D721Med (cell line): ENCODE measurements at regions not wholly inside any gene's neighbourhood (a gene's known extent, or its start where the extent isn't known, plus 50 kb on each side); places are given as distances from the start of the nearest gene placed in this dataset.
"Not testable (repeated sequence)": the region's sequence is repeated elsewhere in the genome, so short reads cannot be mapped to it uniquely, and the experiment has no call there.

ENCODE experiments used
- DNase-seq: peaks from one replicate; pipeline ENCODE4 v3.0.0; 2011; ENCODE audit warnings: low spot score; ENCODE audit not compliant: insufficient read length
- FAIRE-seq: peaks from 2 replicates; lab custom pipeline; 2011; peaks lifted over from hg19 to GRCh38; lab: Jason Lieb, UNC
- TF ChIP-seq, protein P1 (sequence below): IDR thresholded peaks from 2 replicates; pipeline ENCODE4 v1.5.1; 2012; ENCODE audit warnings: mild to moderate bottlenecking, control low read depth; ENCODE audit not compliant: insufficient read depth; ENCODE audit errors: missing control alignments

- FAIRE-seq (no peak), DNase-seq (no peak)
- TF ChIP-seq, protein P1, sequence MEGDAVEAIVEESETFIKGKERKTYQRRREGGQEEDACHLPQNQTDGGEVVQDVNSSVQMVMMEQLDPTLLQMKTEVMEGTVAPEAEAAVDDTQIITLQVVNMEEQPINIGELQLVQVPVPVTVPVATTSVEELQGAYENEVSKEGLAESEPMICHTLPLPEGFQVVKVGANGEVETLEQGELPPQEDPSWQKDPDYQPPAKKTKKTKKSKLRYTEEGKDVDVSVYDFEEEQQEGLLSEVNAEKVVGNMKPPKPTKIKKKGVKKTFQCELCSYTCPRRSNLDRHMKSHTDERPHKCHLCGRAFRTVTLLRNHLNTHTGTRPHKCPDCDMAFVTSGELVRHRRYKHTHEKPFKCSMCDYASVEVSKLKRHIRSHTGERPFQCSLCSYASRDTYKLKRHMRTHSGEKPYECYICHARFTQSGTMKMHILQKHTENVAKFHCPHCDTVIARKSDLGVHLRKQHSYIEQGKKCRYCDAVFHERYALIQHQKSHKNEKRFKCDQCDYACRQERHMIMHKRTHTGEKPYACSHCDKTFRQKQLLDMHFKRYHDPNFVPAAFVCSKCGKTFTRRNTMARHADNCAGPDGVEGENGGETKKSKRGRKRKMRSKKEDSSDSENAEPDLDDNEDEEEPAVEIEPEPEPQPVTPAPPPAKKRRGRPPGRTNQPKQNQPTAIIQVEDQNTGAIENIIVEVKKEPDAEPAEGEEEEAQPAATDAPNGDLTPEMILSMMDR = no peak
These were observed 58.9 kb upstream of the ALX4 start for GRCh38 chr11:44368886-44369285.

DNA sequence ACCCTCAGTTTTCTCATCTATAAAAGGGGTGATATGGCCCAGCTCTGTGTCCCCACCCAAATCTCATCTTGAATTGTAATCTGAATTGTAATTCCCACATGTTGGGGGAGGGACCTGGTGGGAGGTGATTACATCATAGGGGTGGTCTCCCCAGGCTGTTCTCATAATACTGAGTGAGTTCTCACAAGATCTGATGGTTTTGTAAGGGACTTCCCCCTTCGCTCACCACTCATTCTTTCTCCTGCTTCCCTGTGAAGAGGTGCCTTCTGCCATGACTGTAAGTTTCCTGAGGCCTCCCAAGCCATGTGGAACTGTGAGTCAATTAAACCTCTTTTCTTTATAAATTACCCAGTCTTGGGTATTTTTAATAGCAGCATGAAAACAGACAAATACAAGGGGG lies 61.1 kb upstream of the ALX4 start:
- DNase-seq, FAIRE-seq: not testable (repeated sequence)

DNA sequence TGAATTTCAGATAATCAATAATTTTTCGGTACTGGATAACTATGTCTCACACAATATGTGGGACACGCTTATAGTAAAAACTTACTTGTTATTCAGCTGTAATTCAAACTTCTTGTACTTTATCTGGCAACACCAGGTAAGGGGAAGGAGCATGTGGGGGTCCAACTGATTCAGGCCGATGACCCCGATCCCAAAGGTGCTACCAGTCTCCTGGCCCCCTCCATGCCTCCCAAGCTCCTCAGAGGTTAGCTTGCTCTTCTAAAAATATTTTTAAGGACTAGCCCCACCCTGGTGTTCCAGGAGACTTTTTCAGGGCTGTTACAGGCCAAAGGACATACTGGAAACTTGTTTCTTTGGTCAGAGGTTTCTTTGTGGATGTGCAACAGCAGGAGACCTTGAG lies 61.8 kb upstream of the ALX4 start:
- FAIRE-seq (no peak), DNase-seq (no peak)
- TF ChIP-seq, protein P1 = no peak

- DNase-seq = no peak
- TF ChIP-seq, protein P1 = no peak
- FAIRE-seq = no peak
These were observed 63.0 kb upstream of the ALX4 start for GRCh38 chr11:44372989-44373388.

GRCh38 chr11:44374001-44374400 lies 64.1 kb upstream of the ALX4 start:
- DNase-seq (no peak), FAIRE-seq (no peak)
- TF ChIP-seq, protein P1 = no peak

DNA sequence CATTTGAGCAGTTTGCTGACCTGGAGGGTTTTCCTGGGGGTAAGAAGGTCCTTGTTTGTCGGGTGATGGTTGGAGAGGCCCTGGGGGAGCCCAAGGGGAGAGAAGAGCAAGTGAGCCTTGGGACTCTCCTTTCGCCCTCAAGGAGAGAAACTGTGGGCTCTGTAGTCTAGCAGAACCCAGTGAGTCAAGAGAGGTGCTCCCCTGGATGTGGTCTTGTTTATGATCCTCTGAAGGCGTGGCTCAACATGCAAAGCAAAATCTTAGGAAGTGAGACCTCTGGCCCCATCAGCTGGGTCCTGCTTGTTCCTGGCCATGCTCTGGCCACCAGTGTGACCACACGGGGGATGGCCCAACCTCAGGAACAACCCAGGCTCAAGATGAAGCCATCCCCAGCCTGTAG lies 66.5 kb upstream of the ALX4 start:
- DNase-seq (no peak), FAIRE-seq (no peak)

GRCh38 chr11:44377121-44377520 lies 67.2 kb upstream of the ALX4 start:
- TF ChIP-seq, protein P1 = no peak
- FAIRE-seq = no peak
- no peak for DNase-seq

More for the DNA sequence above, 66.5 kb upstream of the ALX4 start:
- TF ChIP-seq, protein P1 = no peak

DNA sequence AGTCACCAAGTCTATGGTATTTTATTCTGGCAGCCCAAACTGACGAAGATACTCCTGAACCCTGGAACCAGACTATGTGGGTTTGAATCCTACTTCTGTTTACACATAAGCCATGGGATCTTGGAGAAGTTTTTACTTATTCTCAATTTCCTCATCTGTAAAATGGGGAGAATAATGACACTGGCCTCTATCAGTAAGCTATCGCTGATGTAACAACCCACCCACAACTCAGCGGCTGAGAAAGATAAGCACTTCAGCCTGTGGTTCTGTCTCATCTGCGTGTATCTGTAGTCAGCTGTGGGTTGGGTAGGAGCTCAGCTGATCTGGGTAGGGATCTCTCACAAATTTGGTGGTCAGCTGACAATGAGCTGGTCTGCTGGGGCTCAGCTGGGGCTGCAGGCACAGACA lies 68.0 kb upstream of the ALX4 start:
- FAIRE-seq (no peak), DNase-seq (no peak)

More for the DNA sequence above, 68.0 kb upstream of the ALX4 start:
- TF ChIP-seq, protein P1 = no peak
